Stimulated activated CD8-positive, alpha-beta memory T cell treated with anti-CD3 and anti-CD28 coated beads, Interleukin-4, amount 100 ng/mL, for 4 hours (primary cell): ENCODE measurements at regions not wholly inside any gene's neighbourhood (a gene's known extent, or its start where the extent isn't known, plus 50 kb on each side); places are given as distances from the start of the nearest gene placed in this dataset.
"Not testable (repeated sequence)": the region's sequence is repeated elsewhere in the genome, so short reads cannot be mapped to it uniquely, and the experiment has no call there.

Experiments used
- DNase-seq, 2 donors: peaks; one replicate each; pipeline ENCODE4 v3.0.0-alpha.2; 2020; ENCODE audit warnings: low read depth in 2 of 2, low spot score in 1 of 2

DNA sequence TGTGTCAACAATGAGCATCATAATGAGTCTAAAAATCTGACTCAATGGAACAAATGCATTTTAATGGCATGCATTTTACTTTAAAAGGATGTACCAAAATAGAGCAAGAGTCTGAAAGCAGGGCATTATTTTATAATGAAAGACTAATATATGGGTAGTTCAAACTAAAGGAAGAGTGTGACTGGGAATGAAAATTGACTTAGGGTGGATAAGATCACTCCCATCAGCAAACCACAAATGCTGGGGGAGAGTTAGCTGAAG lies 114.7 kb downstream of the SOX4 start:
- DNase-seq: no peak

GRCh38 chr6:21710216-21710615 lies 116.7 kb downstream of the SOX4 start:
- no peak for DNase-seq

- no peak for DNase-seq
Observed at GRCh38 chr6:21710908-21711627, 117.5 kb downstream of the SOX4 start.

DNA sequence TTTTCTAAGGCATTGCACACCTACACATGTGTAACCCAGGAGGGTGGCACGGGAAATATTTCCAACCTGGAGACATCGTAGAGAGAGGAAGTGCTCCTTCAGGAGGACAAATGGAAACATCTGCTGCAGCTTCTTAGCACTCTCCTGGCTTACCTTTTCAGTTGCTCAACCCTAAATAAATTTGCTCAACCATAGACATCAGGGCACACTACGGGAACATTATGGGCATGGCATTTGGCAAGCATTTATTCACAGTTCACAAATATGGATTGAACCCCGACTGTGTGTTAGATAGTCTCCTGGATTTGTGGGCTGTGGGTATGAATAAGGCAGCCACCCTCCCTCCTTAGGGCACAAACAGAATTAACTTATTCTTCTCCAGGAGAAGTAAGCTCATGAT lies 118.7 kb downstream of the SOX4 start:
- no peak for DNase-seq

DNA sequence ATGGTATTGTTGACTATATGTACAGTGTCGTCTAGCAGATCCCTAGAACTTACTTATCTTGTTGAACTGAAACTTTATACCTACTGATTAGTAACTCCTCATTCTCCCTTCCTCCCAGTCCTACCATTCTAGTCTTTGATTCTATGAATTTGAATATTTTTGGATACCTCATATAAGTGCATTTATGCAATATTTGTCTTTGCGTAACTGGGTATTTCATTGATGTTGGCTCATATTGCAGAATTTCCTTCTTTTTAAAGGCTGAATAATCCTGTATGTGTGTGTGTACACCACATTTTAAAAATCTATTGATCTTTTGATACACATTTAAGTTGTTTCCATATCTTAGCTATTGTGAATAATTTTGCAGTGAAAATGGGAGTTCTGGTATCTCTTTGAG lies 119.9 kb downstream of the SOX4 start:
- DNase-seq: no peak

DNA sequence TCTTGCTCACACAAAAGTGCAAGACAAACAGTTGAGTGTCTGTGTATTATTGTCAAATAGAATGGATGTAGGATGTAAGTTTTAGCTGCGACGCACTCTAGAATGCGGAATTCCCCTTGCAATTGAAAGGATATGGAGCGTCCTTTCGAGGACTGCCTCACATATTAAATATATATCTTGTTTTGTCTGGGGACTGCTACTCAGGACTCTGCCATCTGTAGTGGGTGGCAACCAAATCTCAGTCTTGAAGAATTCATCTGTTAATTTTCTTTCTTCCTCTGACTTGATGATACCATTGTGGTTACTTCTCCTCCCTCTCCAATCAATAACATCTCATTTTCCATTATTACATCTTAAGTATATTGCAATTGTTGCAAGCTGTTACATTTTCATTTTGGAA lies 121.6 kb downstream of the SOX4 start:
- DNase-seq: no peak

DNA sequence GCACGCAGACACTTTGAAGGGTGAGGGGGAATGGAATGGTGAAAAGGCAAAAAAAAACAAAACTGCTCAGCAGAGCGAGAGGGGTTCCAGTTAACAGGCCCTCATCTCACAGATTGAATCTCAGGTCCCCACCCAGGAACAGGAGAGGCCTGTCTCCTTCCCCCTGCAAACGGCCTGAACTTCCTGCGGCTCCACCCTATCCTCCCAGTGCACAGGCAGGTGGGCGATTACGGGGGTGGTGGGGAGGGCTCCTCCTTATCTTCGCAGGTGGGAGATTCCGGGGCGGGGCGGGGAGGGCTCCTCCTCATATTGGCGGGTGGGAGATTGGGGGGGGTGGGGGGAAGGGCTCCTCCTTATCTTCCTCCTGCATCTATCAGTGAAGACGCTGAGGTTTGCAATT lies 129.0 kb downstream of the SOX4 start:
- no peak for DNase-seq

DNA sequence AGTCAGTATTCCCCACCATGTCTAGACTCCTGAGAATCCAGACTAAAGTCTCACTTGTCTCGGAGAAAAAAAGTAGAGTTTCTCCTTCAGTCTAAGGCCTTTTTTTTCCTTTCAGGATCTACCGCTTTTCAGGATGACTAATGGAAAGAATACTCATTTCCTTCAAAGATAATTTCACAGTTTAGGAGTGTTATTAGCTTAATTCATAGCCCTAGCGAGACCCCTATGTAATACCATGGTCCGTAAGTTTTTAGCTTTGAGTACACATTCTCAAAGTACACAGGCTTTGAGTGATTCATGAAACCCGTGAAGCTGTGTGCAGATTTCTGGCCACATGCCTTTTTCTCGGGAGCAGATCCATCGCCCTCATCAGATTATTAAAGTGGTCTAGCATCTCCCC lies 133.1 kb downstream of the SOX4 start:
- no peak for DNase-seq

GRCh38 chr6:21728141-21728540 lies 134.6 kb downstream of the SOX4 start:
- DNase-seq: no peak

DNA sequence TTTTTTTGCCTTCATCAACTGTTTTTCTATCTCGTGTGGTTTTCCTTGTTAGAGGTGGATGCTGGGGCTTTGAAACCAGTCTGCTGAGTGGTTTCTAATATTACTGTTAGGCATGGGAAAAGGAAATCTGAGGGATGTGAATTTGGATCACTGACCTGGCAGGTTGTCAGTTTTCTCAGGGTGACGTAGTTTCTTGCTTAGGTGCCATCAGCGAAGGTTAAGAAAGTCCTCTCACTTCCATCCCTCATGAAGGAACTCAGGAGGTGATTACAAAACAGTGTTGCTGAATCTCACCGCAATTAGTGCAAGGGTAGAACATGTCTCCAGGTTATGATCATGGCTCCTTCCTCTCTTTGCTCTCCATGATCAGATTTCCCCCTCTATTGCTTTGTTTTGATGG lies 135.9 kb downstream of the SOX4 start:
- no peak for DNase-seq

GRCh38 chr6:21730533-21730932 lies 137.0 kb downstream of the SOX4 start:
- no peak for DNase-seq

- no peak for DNase-seq
Observed at GRCh38 chr6:21731411-21732031, 138.0 kb downstream of the SOX4 start.

DNA sequence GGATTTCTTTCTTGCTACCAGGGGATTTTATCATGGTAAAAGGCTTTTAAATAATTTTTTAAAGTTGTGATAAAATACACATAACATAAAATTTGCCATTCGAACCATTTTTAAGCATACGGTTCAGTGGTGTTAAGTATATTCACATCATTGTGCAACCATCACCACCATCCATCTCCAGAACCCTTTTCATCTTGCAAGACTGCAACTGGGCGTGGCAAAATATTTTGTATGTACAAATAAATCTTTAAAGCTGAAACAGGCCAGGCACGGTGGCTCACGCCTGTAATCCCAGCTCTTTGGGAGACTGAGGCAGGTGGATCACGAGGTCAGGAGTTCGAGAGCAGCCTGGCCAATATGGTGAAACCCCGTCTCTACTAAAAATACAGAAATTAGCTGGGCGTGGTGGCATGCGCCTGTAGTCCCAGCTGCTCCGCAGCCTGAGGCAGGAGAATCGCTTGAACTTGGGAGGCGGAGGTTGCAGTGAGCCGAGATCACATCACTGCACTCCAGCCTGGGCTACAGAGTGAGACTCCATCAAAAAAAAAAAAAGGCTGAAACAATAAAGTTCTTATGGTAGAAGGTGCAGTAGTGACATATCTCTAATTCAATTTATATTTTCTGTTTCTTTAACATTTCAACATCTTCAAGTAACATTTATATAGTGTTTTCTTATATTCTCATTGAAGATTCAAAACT lies 138.6 kb downstream of the SOX4 start:
- DNase-seq: not testable (repeated sequence)

- no peak for DNase-seq
Observed at GRCh38 chr6:21732731-21733130, 139.2 kb downstream of the SOX4 start.

- no peak for DNase-seq
Observed at GRCh38 chr6:21733311-21733710, 139.8 kb downstream of the SOX4 start.

- no peak for DNase-seq
Observed at GRCh38 chr6:21734204-21734603, 140.7 kb downstream of the SOX4 start.

GRCh38 chr6:21738180-21739094 lies 144.9 kb downstream of the SOX4 start:
- no peak for DNase-seq

DNA sequence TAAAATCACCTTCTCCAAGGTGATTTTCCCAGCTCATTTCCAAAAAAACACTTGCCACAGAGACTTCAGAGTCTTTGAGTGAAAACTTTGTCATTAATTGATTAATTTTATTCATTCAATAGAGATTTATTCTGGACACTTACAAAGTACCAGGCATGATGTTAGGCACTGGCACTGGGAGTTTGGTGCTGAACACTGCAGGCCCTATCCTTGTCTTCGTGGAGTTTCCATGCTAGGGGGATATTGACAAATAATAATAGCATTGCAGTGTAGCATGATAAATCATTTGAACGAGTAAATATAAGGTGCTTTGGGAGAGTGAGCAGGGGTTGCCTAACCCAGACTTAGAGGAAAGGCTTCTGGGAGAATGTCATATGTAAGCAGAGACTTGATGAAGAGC lies 145.7 kb downstream of the SOX4 start:
- no peak for DNase-seq

DNA sequence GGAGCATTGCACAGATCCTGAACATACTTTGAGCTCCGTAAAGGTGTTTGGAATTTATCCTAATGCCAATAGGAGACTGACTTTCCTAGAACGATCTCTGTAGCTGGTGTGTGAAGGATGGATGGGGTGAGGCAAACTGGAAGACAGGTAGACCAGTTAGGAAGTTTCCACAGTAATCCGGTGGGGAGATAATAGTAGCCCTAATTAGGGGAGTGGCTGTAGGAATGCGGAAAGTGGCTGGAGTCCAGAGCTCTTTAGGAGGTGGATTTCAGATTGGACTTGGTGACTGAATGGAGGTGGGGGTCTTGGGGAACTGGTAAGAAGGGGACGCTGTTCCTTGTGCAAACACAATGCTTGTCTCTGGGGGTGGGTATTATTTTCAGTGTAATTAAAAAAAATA lies 146.3 kb downstream of the SOX4 start:
- no peak for DNase-seq

DNA sequence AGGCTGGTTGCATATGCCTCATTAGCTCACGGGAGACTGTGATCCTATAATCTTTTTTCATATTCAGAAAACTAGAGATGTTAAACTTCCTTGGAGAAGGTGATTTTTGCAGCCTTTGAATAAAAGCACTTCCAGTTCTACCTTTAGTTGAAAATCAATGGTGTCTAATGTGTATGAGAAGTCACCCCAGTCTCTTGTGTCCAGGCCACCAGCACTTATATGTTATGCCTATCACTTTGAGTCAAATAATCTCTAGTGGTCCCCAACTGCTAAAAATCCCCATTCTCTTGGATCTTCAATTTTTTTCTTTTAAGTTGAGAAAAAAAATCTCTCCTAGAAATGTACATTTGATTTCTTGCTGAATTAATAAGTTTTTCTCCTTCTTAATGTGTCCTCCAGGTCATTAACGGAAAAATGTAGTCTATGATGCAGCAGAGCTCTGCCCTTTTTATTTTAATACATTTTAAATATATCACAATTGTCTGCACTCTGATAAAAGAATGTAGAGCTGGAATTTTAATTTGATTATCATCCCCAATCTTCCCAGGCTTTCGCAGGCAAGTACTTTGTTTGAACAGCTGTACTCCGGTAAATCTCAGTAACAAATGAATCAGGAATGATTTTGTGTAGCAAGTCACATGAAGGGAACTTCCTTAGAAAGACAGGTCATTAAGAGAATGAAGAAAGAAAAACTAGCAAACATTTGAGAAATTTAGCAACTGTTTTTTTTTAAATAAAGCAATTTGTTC lies 147.0 kb downstream of the SOX4 start:
- no peak for DNase-seq
